Neuronal stem cell (in vitro differentiated cells): ENCODE measurements at regions not wholly inside any gene's neighbourhood (a gene's known extent, or its start where the extent isn't known, plus 50 kb on each side); places are given as distances from the start of the nearest gene placed in this dataset.

Source experiments
- DNase-seq: peaks from one replicate; pipeline ENCODE4 v3.0.0-alpha.2; 2013; ENCODE audit warnings: low spot score
- H2AFZ ChIP-seq: one replicate; pipeline ENCODE4 v1.6.1; 2013; ENCODE audit warnings: mild to moderate bottlenecking, low read length, inconsistent platforms
- H2AK5ac ChIP-seq: 2 replicates; pipeline ENCODE4 v1.6.1; 2013; ENCODE audit warnings: low read depth, mild to moderate bottlenecking, inconsistent platforms, low read length, moderate library complexity, mixed read lengths
- H2BK120ac ChIP-seq: 2 replicates; pipeline ENCODE4 v1.6.1; 2013; ENCODE audit warnings: low read depth, mild to moderate bottlenecking, inconsistent platforms, low read length, moderate library complexity, mixed read lengths
- H2BK12ac ChIP-seq: one replicate; pipeline ENCODE4 v1.6.1; 2013; ENCODE audit warnings: low read length, inconsistent platforms
- H2BK15ac ChIP-seq: 2 replicates; pipeline ENCODE4 v1.6.1; 2013; ENCODE audit warnings: mild to moderate bottlenecking, low read length, inconsistent platforms, mixed read lengths
- H2BK5ac ChIP-seq: one replicate; pipeline ENCODE4 v1.6.1; 2013; ENCODE audit warnings: inconsistent platforms, mild to moderate bottlenecking, low read length, moderate library complexity
- H3K14ac ChIP-seq: one replicate; pipeline ENCODE4 v1.6.1; 2013; ENCODE audit warnings: low read length, inconsistent platforms
- H3K18ac ChIP-seq: 2 replicates; pipeline ENCODE4 v1.6.1; 2013; ENCODE audit warnings: low read length, inconsistent platforms
- H3K23ac ChIP-seq: 2 replicates; pipeline ENCODE4 v1.6.1; 2013; ENCODE audit warnings: low read depth, mild to moderate bottlenecking, mixed read lengths, low read length, inconsistent platforms; ENCODE audit not compliant: poor library complexity
- H3K27ac ChIP-seq: replicated peaks from 3 replicates; pipeline ENCODE4 v1.5.1; 2013; ENCODE audit warnings: low read length, inconsistent platforms
- H3K27me3 ChIP-seq, 3 experiments: 2 replicates each; pipeline ENCODE4 v1.6.1; 2013; ENCODE audit warnings: low read length in 3 of 3, mild to moderate bottlenecking in 2 of 3, inconsistent platforms in 1 of 3, low read depth in 1 of 3, mixed read lengths in 1 of 3, moderate library complexity in 1 of 3; ENCODE audit not compliant: control insufficient read depth in 3 of 3, insufficient read depth in 3 of 3
- H3K36me3 ChIP-seq, 2 donors: replicated peaks in 1 of 2; 2 replicates each; pipeline ENCODE4 v1.6.1; 2013; ENCODE audit warnings: low read length in 2 of 2; ENCODE audit not compliant: control insufficient read depth in 2 of 2, insufficient read depth in 2 of 2
- H3K4ac ChIP-seq: 2 replicates; pipeline ENCODE4 v1.6.1; 2013; ENCODE audit warnings: inconsistent platforms, mild to moderate bottlenecking, low read length, moderate library complexity
- H3K4me1 ChIP-seq, 2 donors: 1 replicate in 1 of 2; 2 replicates in 1 of 2; pipeline ENCODE4 v1.6.1; 2013; ENCODE audit warnings: low read length in 2 of 2, low read depth in 1 of 2; ENCODE audit not compliant: control insufficient read depth in 2 of 2, insufficient read depth in 1 of 2
- H3K4me2 ChIP-seq: one replicate; pipeline ENCODE4 v1.6.1; 2013; ENCODE audit warnings: mild to moderate bottlenecking, low read length, inconsistent platforms; ENCODE audit not compliant: insufficient read depth, poor library complexity, severe bottlenecking
- H3K4me3 ChIP-seq, 2 donors: 2 replicates each; pipeline ENCODE4 v1.5.1; 2013; ENCODE audit warnings: low read length in 2 of 2, mild to moderate bottlenecking in 2 of 2, inconsistent platforms in 1 of 2, moderate library complexity in 1 of 2
- H3K79me1 ChIP-seq: one replicate; pipeline ENCODE4 v1.6.1; 2013; ENCODE audit warnings: low read depth, mild to moderate bottlenecking, inconsistent platforms, low read length, moderate library complexity
- H3K9ac ChIP-seq: one replicate; pipeline ENCODE4 v1.6.1; 2013; ENCODE audit warnings: mild to moderate bottlenecking, low read depth, low read length, inconsistent platforms; ENCODE audit not compliant: poor library complexity
- H3K9me3 ChIP-seq, 2 donors: replicated peaks in 1 of 2; 2 replicates each; pipeline versions ENCODE3 to v1.6.1; 2013; ENCODE audit warnings: low read length in 2 of 2, mild to moderate bottlenecking in 2 of 2, inconsistent platforms in 1 of 2, low read depth in 1 of 2, mixed read lengths in 1 of 2, moderate library complexity in 1 of 2; ENCODE audit not compliant: control insufficient read depth in 2 of 2, insufficient read depth in 1 of 2
- H4K8ac ChIP-seq: one replicate; pipeline ENCODE4 v1.6.1; 2013; ENCODE audit warnings: low read depth, mild to moderate bottlenecking, inconsistent platforms, low read length, moderate library complexity
- H4K91ac ChIP-seq: one replicate; pipeline ENCODE4 v1.6.1; 2013; ENCODE audit warnings: low read length, low read depth, mild to moderate bottlenecking, inconsistent platforms; ENCODE audit not compliant: poor library complexity
- WGBS, 2 donors: extraction: QIAGEN DNeasy Blood & Tissue Kit; methylation state at CpG; one replicate each; pipeline ENCODE4 v1.1.7; 2013; ENCODE audit warnings: missing lambda C conversion rate in 2 of 2, mixed read lengths in 1 of 2; ENCODE audit not compliant: insufficient read length in 2 of 2, insufficient replicate concordance in 1 of 2; ENCODE audit errors: extremely low coverage in 2 of 2; 5-methylcytosine and 5-hydroxymethylcytosine counted together

DNA sequence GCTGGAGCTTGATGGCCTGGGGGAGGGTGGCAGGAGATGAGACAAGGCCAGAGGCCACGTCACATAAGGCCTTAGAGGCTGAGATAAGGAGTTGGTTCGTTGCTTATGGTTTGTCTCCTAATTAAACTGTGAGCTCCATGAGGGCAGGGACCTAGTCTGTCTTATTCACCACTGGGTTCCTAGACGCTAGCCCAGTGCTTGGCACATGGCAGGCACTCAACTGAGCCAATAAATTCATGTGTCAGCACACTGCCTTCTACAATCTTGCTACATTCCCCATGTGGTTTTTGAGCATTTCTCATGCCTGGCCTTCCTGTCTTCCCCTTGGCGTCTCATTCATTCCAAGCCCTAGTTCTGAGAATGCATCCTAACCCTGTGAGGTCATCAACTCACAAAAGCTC lies 92.5 kb upstream of the MED13L start:
- H3K36me3 ChIP-seq = no peaks in the 10 kb centered on the region
- H4K8ac ChIP-seq = no peak overlapping the region
- H3K14ac ChIP-seq = no peak overlapping the region
- H3K27ac ChIP-seq = no peak overlapping the region
- H3K23ac ChIP-seq = no peak overlapping the region
- no peak overlapping the region for H4K91ac ChIP-seq
- no peak overlapping the region for H2BK5ac ChIP-seq
- H2BK15ac ChIP-seq = no peak overlapping the region
- H2AK5ac ChIP-seq = no peak overlapping the region
- H3K79me1 ChIP-seq = no peaks in the 10 kb centered on the region
- H3K4me3 ChIP-seq = no peak overlapping the region
- no peak overlapping the region for H3K4me2 ChIP-seq
- H3K4me1 ChIP-seq = peaks cover 6 to 8% of the 10 kb centered on the region in 2 donors
- H2BK120ac ChIP-seq = no peak overlapping the region
- H3K18ac ChIP-seq = no peak overlapping the region
- no peak overlapping the region for H2BK12ac ChIP-seq
- WGBS, 2 donors = no CpG with 5 or more reads among the region's 4 CpGs
- H3K27me3 ChIP-seq = no peaks in the 10 kb centered on the region
- no peak overlapping the region for H2AFZ ChIP-seq
- H3K9me3 ChIP-seq = no peaks in the 10 kb centered on the region
- no peak for DNase-seq
- H3K4ac ChIP-seq = no peak overlapping the region
- no peak overlapping the region for H3K9ac ChIP-seq

DNA sequence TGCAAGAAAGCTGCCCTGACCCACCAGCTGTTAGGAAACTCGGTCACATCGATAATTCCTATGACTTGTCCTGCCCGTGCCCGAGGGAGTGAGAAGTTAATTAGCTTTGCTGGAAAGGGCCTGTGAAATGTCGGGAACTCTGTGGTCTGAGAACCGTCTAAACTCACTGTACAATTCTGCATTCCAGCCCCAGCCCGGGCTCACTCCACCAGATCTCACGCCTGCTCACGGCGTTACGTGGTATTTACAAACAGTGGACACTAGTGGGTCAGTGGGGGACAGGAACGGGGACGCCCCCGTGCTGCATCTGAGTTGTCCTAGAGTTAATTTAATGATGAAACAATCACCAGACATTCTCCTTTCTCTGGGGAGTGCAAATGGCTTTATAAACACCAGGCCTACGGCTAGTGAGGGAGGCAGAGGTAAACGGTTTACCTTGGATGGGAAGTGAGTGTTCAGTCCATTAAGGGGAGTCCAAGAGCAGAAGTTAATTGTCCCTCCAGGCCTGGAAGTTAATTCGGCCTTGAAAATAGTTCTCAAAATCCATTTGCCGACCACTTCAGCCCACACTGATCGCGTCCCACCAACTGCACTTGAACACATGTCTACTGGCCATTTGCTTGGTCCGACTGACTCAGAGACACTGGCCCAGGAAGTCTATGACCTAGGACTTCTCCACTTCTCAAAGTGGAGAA lies 93.5 kb upstream of the MED13L start:
- Histone ChIP-seq H3K27ac (no peak overlapping the region), H4K8ac (no peak overlapping the region), H3K4me3 (no peak overlapping the region), H4K91ac (no peak overlapping the region), H3K4me2 (no peak overlapping the region), H2BK5ac (no peak overlapping the region), H3K18ac (no peak overlapping the region), H3K27me3 (peaks cover 0 to 3% (median 0%) of the 10 kb centered on the region in 3 experiments), H3K9me3 (peaks cover 0 to 9% of the 10 kb centered on the region in 2 donors), H2BK120ac (no peak overlapping the region), H3K4me1 (peaks cover 6 to 18% of the 10 kb centered on the region in 2 donors), H2AFZ (no peak overlapping the region), H3K23ac (no peak overlapping the region), H2BK15ac (no peak overlapping the region), H3K36me3 (peaks cover 0 to 6% of the 10 kb centered on the region in 2 donors), H3K79me1 (no peaks in the 10 kb centered on the region), H3K14ac (no peak overlapping the region), H2AK5ac (no peak overlapping the region), H2BK12ac (no peak overlapping the region), H3K9ac (no peak overlapping the region), H3K4ac (no peak overlapping the region)
- no CpG with 5 or more reads among the region's 21 CpGs for WGBS, 2 donors
- no peak for DNase-seq

- no peak overlapping the region for H3K4me3 ChIP-seq
- peak overlapping the region; percentile 60 for H2AFZ ChIP-seq
- H2BK15ac ChIP-seq = no peak overlapping the region
- H3K14ac ChIP-seq = no peak overlapping the region
- no CpG with 5 or more reads among the region's 6 CpGs for WGBS, 2 donors
- H4K91ac ChIP-seq = no peak overlapping the region
- no peaks in the 10 kb centered on the region for H3K79me1 ChIP-seq
- H3K4ac ChIP-seq = no peak overlapping the region
- H2BK12ac ChIP-seq = no peak overlapping the region
- no peak overlapping the region for H3K18ac ChIP-seq
- H2BK5ac ChIP-seq = no peak overlapping the region
- peaks cover 0 to 3% (median 0%) of the 10 kb centered on the region in 3 experiments for H3K27me3 ChIP-seq
- H3K4me2 ChIP-seq = no peak overlapping the region
- no peak overlapping the region for H3K23ac ChIP-seq
- H4K8ac ChIP-seq = no peak overlapping the region
- peaks cover 0 to 6% of the 10 kb centered on the region in 2 donors for H3K36me3 ChIP-seq
- peaks cover 0 to 9% of the 10 kb centered on the region in 2 donors for H3K9me3 ChIP-seq
- H3K4me1 ChIP-seq = peaks cover 6 to 15% of the 10 kb centered on the region in 2 donors
- H2AK5ac ChIP-seq = no peak overlapping the region
- no peak for DNase-seq
- no peak overlapping the region for H3K9ac ChIP-seq
- H3K27ac ChIP-seq = no peak overlapping the region
- H2BK120ac ChIP-seq = no peak overlapping the region
These were observed 95.3 kb upstream of the MED13L start for GRCh38 chr12:116372815-116373214.

GRCh38 chr12:116373572-116374206 lies 96.2 kb upstream of the MED13L start:
- H3K9ac ChIP-seq = no peak overlapping the region

More at GRCh38 chr12:116373572-116374206, 96.2 kb upstream of the MED13L start:
- peak overlapping the region; percentile 1 for H2BK5ac ChIP-seq
- H2BK120ac ChIP-seq = no peak overlapping the region
- H3K4me2 ChIP-seq = no peak overlapping the region
- peak overlapping the region; percentile 33 for H2AK5ac ChIP-seq
- no peak overlapping the region for H3K4me3 ChIP-seq
- no peak overlapping the region for H3K27ac ChIP-seq
- peak overlapping the region; percentile 18 for H2BK15ac ChIP-seq
- peak overlapping the region; percentile 60 for H2AFZ ChIP-seq
- no peak overlapping the region for H2BK12ac ChIP-seq
- peaks cover 0 to 3% (median 0%) of the 10 kb centered on the region in 3 experiments for H3K27me3 ChIP-seq
- peaks cover 6 to 13% of the 10 kb centered on the region in 2 donors for H3K4me1 ChIP-seq
- H3K18ac ChIP-seq = peak overlapping the region; percentile 83
- H3K36me3 ChIP-seq = peaks cover 0 to 6% of the 10 kb centered on the region in 2 donors
- WGBS, 2 donors = no CpG with 5 or more reads among the region's 12 CpGs
- no peak for DNase-seq
- peaks cover 0 to 9% of the 10 kb centered on the region in 2 donors for H3K9me3 ChIP-seq
- no peak overlapping the region for H4K91ac ChIP-seq
- H4K8ac ChIP-seq = no peak overlapping the region
- peak overlapping the region; percentile 27 for H3K14ac ChIP-seq
- no peak overlapping the region for H3K23ac ChIP-seq
- no peaks in the 10 kb centered on the region for H3K79me1 ChIP-seq
- no peak overlapping the region for H3K4ac ChIP-seq
